ENCODE measurements at regions not wholly inside any gene's neighbourhood (a gene's known extent, or its start where the extent isn't known, plus 50 kb on each side); places are given as distances from the start of the nearest gene placed in this dataset.

GRCh38 chr13:91158017-91158395 is 189.5 kb upstream of the MIR17HG start:
- no peaks in the 10 kb centered on the region for H3K36me3 ChIP-seq (ENCODE audit: control insufficient read depth, insufficient read depth, low read length)
- POLR2A ChIA-PET (ENCODE audit: unreplicated experiment) = no interaction called here
- no peaks in the 10 kb centered on the region for H3K9me3 ChIP-seq (ENCODE audit: control insufficient read depth, insufficient read depth, low read length)
- no peak overlapping the region for H2AK5ac ChIP-seq (ENCODE audit: low read depth, low read length)
- WGBS, 2 experiments (ENCODE audit: extremely low coverage in 2 of 2, insufficient read length in 1 of 2) = no CpG with 5 or more reads among the region's 4 CpGs
- CTCF ChIA-PET = no interaction called here
- H4K91ac ChIP-seq (ENCODE audit: insufficient read depth, low read depth, low read length) = no peak overlapping the region
- BruUV-seq (replicated peaks) = no TSS peak
- H3K9ac ChIP-seq (ENCODE audit: low read depth, low read length) = no peak overlapping the region
- H2BK15ac ChIP-seq (ENCODE audit: low read depth, low read length) = no peak overlapping the region
- no peak for TF ChIP-seq SMC3 (IDR thresholded peaks at IDR 0.05; ENCODE audit: low read depth, low read length)
- H3K4ac ChIP-seq (ENCODE audit: low read depth, low read length) = no peak overlapping the region
- H3K9me1 ChIP-seq (ENCODE audit: insufficient read depth, low read length) = no peaks in the 10 kb centered on the region
- no peak overlapping the region for H2AK9ac ChIP-seq (replicated peaks; ENCODE audit: low read depth, low read length, poor library complexity)
- in situ Hi-C loops (cut with MboI; ENCODE audit: low sequenced_read_pairs) = no loop called here
- no peak overlapping the region for H2BK120ac ChIP-seq (ENCODE audit: low read depth, low read length)
- no peak overlapping the region for H2BK20ac ChIP-seq (ENCODE audit: low read depth, low read length)
- H3K27me3 ChIP-seq (ENCODE audit: control insufficient read depth, insufficient read depth, low read length) = no peaks in the 10 kb centered on the region
- intact Hi-C loops (cut with micrococcal nuclease) = no loop called here
- H4K20me1 ChIP-seq (ENCODE audit: insufficient read depth, low read length) = no peaks in the 10 kb centered on the region
- H3K4me1 ChIP-seq (ENCODE audit: control insufficient read depth, insufficient read depth, low read length) = no peaks in the 10 kb centered on the region
- no peak for ATAC-seq (ENCODE audit: low read depth)
- H3K27ac ChIP-seq (ENCODE audit: insufficient read depth, low read length) = no peak overlapping the region
- H3K4me2 ChIP-seq (ENCODE audit: low read depth, low read length) = no peak overlapping the region
- H3K4me3 ChIP-seq (ENCODE audit: insufficient read depth, low read depth, low read length) = no peak overlapping the region
- H2BK5ac ChIP-seq (ENCODE audit: low read depth, low read length, poor library complexity, severe bottlenecking) = no peak overlapping the region
- H4K5ac ChIP-seq (ENCODE audit: low read depth, low read length) = no peak overlapping the region
- H3K23ac ChIP-seq (ENCODE audit: low read depth, low read length) = no peak overlapping the region
- dilution Hi-C loops (cut with HindIII; ENCODE audit: low sequenced_read_pairs, unreplicated experiment) = no loop called here
- no peak overlapping the region for H3K14ac ChIP-seq (replicated peaks; ENCODE audit: low read depth, low read length)
- H3K79me1 ChIP-seq (ENCODE audit: low read depth in 1 of 2, low read length in 2 of 2) = no peaks in the 10 kb centered on the region
- H2AFZ ChIP-seq (replicated peaks; ENCODE audit: low read length, poor library complexity) = no peak overlapping the region
- H3K18ac ChIP-seq (ENCODE audit: low read depth, low read length) = no peak overlapping the region
- no peak overlapping the region for H4K8ac ChIP-seq (ENCODE audit: low read depth in 2 of 2, low read length in 2 of 2)
- no peak overlapping the region for H3K56ac ChIP-seq (ENCODE audit: extremely low read depth, insufficient read depth, low read length)
- no peak for DNase-seq

Measured in IMR-90 (cell line).